Epidermal melanocyte (primary cell): ENCODE measurements at regions not wholly inside any gene's neighbourhood (a gene's known extent, or its start where the extent isn't known, plus 50 kb on each side); places are given as distances from the start of the nearest gene placed in this dataset.

ENCODE experiments used
- DNase-seq: peaks from one replicate; pipeline ENCODE4 v3.0.0; 2011; ENCODE audit warnings: low spot score; ENCODE audit not compliant: insufficient read length

DNA sequence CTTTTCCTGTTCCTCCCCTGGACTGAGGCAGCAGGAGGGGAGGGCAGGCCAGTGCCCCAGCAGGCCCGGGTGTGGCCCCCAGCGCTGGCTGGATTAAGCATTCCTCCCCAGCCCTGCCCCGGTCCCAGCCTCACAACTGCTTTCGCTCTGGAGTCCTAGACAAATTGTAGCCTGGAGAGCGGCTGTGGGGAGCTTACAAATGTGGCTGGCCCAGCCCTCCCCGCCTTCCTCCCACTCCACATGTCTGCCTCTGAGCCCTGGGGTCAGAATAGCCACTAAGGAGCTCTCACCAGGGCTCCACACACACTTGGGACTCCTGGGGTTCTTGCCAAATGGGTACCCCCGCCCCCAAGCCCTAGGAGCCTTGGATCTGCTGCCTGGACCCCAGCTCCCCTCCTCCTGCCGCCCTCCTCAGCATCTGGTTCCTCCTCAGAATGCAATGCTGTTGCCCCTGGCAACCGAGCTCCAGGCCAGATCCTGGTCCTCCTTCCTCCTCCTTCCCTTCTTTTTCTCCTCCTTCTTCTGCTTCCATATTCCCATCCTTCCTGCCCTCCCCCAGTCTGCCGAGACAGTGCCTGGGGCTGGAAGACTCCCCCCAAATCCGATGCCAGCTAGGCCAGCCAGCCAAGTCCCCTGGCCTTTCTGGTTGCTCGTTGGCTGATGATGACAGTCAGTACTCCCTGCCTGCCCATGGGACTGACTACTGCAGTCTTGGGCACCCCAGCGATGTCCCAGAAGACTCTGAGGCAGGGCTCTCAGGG is 91.1 kb downstream of the LINGO1 start:
- no peak for DNase-seq

DNA sequence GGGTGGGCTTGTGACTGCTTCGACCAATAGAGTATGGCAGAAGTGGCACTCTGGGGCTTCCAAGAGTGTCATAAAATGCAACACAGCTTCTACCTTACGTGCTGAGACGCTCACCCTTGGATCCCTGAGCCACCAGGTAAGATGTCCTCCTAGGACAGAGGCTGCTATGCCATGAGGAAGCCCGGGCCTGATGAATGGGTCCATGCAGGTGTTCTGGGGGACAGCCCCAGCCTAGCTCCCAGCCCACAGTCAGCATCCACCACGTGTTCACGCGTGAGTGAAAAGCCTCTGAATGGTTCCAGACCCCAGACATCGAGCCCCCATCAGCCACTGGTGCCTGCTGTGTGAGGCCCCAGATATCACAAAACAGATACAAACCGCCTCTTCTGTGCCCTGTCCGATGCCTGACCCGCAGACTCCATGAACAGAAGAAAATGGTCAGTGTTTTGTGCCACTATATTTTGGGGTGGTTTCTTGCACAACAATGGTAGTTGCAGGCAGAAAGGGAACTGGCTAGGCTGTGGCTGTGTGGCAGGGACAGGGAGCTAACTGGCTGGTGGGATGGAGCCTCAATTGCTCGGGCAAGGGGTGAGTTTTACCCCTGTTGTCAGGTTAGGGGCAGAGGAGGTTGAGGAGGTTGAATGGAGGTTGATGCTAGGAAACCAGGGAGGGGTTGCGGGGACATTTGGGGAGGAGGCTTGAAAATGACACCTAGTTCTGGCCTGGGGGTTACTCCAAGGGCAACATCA is 92.2 kb downstream of the LINGO1 start:
- DNase-seq, result no peak

DNA sequence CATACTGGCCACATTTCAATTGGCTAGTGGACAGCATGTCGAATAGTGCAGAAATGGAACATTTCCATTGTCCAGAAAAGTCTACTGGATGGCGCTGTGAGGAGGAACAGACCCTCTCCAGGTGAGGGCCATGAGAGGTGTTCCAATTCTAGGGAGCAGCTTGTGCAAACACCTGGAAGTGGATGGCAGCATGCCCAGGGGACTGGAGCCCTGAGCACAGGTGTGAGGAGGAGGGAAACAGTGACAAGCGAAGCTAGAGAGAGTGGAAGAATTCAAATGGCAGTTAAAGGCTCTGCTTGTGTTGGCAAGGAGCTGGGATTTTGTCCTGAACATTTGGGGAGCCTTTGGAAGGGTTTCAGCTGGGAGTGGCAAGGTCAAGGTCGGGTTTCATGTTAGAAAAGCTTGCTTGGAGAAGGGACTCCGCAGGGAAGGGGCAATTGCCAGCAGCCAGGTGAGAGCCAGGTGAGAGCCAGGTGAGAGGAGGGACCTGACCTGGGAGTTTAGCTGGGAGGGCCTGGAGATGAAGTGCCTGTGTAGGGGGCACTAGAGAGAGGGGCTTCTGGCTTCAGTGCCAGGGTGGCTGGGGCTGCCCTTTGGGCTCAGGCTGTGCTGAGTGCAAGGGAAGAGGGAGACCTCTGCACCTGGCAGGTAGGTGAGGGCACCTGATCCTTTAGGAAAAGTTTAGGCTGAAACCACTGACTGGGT is 93.8 kb downstream of the LINGO1 start:
- no peak for DNase-seq

DNA sequence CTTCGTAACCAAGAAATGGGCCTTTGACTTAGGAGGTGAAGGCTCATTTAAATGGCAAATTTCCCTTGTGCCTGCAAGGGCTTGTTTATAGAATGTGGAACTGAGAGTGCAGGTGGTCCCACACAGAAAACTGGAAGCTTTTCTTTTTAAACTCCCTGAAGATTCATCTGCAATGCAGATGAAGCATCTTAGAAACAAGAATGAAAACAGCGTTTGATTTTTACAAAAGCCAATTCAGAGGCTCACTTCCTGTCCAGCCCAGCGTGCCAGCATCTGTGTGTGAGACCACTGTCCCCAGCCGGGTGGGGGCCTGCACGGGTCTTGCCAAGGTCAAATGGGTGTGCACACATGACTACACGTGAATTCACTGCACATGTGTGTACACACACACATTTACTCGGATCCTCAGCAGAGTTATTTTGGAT is 94.7 kb downstream of the LINGO1 start:
- no peak for DNase-seq

DNA sequence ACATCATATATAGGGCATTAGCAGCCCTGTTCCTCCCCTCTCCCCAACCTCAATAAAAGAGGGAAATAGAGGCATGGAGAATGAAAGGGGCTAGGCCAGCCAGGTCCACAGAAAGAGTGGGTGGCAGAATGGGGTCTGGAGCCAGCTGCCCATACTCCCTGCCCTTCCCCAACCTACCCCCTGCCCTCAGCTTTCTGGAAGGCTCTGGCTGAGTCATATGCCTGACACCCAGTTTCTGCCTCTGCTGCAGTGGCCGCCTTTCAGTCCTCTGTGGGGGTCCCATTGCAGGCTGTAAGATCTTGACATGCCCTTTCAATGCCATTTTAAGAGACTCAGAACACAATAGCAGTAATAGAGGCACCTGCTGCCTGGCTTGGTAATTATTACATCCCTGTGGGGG is 95.7 kb downstream of the LINGO1 start:
- no peak for DNase-seq

DNA sequence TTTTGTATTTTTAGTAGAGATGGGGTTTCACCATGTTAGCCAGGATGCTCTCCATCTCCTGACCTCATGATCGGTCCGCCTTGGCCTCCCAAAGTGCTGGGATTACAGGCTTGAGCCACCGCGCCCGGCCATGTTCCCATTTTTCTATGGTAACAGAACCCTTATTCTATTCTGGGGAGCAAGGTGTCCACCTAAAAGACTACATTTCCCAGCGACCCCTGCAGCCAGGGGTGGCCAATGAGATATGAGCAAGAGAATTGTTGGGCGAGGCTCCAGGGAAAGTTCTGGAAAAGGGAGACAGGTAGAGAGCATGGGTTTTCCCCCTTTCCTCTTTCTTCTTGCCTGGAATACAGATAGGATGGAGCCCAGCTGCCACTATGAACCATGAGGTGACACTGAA is 96.9 kb downstream of the LINGO1 start:
- no peak for DNase-seq
